ENCODE measurements at regions not wholly inside any gene's neighbourhood (a gene's known extent, or its start where the extent isn't known, plus 50 kb on each side); places are given as distances from the start of the nearest gene placed in this dataset.

DNA sequence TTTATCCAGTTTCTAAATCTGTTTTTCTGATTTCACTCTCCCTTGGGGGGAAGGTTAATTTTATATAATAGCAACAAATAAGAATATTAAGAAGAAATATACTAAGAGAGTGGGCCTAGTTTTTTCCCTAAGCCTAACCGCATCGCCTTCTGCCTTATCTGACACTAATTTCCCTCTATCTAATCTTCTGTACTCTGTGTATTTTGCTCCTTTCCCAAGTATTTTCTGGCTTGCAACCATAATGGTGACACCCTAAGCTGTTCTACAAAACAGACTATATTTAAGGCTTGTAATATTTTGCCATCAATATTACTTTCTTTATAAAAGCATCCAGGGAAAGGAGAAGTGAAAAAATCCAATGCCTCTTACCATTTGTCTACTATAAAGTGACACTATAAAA, 1168.8 kb downstream of the GALC start:
- no peak overlapping the region for H2AFZ ChIP-seq (ENCODE audit: control insufficient read depth, low read depth, low read length)
- ChIA-PET SMC1A (ENCODE audit: uncharacterized antibody, unreplicated experiment) (no interaction called here), RAD21 (ENCODE audit: unreplicated experiment) (no interaction called here), POLR2A (no interaction called here), CTCF (interaction anchor here (1.0 kb wide), 1 partner anchor 217 kb away, joined by 3 read pairs; no protein-coding TSS in a partner anchor)
- no peak overlapping the region for H3K4me3 ChIP-seq
- BruUV-seq (replicated peaks), result no TSS peak
- no peak overlapping the region for H3K9ac ChIP-seq (ENCODE audit: control insufficient read depth, insufficient read depth, low read length)
- H3K27me3 ChIP-seq (replicated peaks in 1 of 2; ENCODE audit: control insufficient read depth in 2 of 2, insufficient read depth in 2 of 2, low read length in 1 of 2), result no peaks in the 10 kb centered on the region
- H3K79me2 ChIP-seq (ENCODE audit: control insufficient read depth, insufficient read depth, low read length), result no peaks in the 10 kb centered on the region
- in situ Hi-C loops (cut with MboI) (no loop called here), intact Hi-C loops (cut with micrococcal nuclease; ENCODE audit: unreplicated experiment) (no loop called here)
- FAIRE-seq (no peak), DNase-seq (ENCODE audit: low read depth, low spot score) (no peak), ATAC-seq (no peak)
- H4K20me1 ChIP-seq (ENCODE audit: control insufficient read depth, insufficient read depth), result no peaks in the 10 kb centered on the region
- no peaks in the 10 kb centered on the region for H3K4me1 ChIP-seq (ENCODE audit: control insufficient read depth, insufficient read depth, low read length)
- TF ChIP-seq ZNF217 (IDR thresholded peaks at IDR 0.05) (no peak), MEF2B (IDR thresholded peaks at IDR 0.05; ENCODE audit: partially characterized antibody, poor library complexity, severe bottlenecking) (no peak), RELA (IDR thresholded peaks at IDR 0.05; ENCODE audit: borderline replicate concordance, partially characterized antibody) (no peak), MYC (IDR thresholded peaks at IDR 0.05; ENCODE audit: insufficient read depth, insufficient read length, insufficient replicate concordance, low read length, severe bottlenecking) (no peak), BRCA1 (IDR thresholded peaks at IDR 0.05; ENCODE audit: low read depth, low read length) (no peak), YBX1 (IDR thresholded peaks at IDR 0.05) (no peak), STAT3 (IDR thresholded peaks at IDR 0.05; ENCODE audit: low read depth, low read length) (no peak), JUND (IDR thresholded peaks at IDR 0.05; ENCODE audit: low read depth, low read length) (no peak), FOXK2 (IDR thresholded peaks at IDR 0.05) (no peak), ASH2L (IDR thresholded peaks at IDR 0.05; ENCODE audit: borderline replicate concordance, low read depth) (no peak), SMC3 (IDR thresholded peaks at IDR 0.05; ENCODE audit: borderline replicate concordance, low read length) (no peak), RCOR1 (conservative IDR thresholded peaks at IDR 0.05; ENCODE audit: low read depth, low read length) (no peak), NR2F1 (conservative IDR thresholded peaks at IDR 0.05) (no peak), EP300 (IDR thresholded peaks at IDR 0.05; ENCODE audit: borderline replicate concordance in 1 of 2, control insufficient read depth in 1 of 2, low read depth in 2 of 2, low read length in 2 of 2) (no peak), PAX8 (IDR thresholded peaks at IDR 0.05) (no peak), TAF1 (IDR thresholded peaks at IDR 0.05; ENCODE audit: borderline replicate concordance, low read depth, low read length) (no peak), SMAD5 (IDR thresholded peaks at IDR 0.05; ENCODE audit: low read depth) (no peak)
- TF ChIP-seq, protein P1, sequence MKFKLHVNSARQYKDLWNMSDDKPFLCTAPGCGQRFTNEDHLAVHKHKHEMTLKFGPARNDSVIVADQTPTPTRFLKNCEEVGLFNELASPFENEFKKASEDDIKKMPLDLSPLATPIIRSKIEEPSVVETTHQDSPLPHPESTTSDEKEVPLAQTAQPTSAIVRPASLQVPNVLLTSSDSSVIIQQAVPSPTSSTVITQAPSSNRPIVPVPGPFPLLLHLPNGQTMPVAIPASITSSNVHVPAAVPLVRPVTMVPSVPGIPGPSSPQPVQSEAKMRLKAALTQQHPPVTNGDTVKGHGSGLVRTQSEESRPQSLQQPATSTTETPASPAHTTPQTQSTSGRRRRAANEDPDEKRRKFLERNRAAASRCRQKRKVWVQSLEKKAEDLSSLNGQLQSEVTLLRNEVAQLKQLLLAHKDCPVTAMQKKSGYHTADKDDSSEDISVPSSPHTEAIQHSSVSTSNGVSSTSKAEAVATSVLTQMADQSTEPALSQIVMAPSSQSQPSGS (IDR thresholded peaks at IDR 0.05; ENCODE audit: low read length), result no peak
- TF ChIP-seq, protein P2, sequence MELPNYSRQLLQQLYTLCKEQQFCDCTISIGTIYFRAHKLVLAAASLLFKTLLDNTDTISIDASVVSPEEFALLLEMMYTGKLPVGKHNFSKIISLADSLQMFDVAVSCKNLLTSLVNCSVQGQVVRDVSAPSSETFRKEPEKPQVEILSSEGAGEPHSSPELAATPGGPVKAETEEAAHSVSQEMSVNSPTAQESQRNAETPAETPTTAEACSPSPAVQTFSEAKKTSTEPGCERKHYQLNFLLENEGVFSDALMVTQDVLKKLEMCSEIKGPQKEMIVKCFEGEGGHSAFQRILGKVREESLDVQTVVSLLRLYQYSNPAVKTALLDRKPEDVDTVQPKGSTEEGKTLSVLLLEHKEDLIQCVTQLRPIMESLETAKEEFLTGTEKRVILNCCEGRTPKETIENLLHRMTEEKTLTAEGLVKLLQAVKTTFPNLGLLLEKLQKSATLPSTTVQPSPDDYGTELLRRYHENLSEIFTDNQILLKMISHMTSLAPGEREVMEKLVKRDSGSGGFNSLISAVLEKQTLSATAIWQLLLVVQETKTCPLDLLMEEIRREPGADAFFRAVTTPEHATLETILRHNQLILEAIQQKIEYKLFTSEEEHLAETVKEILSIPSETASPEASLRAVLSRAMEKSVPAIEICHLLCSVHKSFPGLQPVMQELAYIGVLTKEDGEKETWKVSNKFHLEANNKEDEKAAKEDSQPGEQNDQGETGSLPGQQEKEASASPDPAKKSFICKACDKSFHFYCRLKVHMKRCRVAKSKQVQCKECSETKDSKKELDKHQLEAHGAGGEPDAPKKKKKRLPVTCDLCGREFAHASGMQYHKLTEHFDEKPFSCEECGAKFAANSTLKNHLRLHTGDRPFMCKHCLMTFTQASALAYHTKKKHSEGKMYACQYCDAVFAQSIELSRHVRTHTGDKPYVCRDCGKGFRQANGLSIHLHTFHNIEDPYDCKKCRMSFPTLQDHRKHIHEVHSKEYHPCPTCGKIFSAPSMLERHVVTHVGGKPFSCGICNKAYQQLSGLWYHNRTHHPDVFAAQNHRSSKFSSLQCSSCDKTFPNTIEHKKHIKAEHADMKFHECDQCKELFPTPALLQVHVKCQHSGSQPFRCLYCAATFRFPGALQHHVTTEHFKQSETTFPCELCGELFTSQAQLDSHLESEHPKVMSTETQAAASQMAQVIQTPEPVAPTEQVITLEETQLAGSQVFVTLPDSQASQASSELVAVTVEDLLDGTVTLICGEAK (IDR thresholded peaks at IDR 0.05; ENCODE audit: borderline replicate concordance), result no peak
- 81% methylated on average over 2 of the region's 2 CpGs for WGBS (ENCODE audit: insufficient coverage, insufficient replicate concordance, low lambda C conversion rate, missing lambda C conversion rate)
- no peaks in the 10 kb centered on the region for H3K36me3 ChIP-seq (ENCODE audit: control insufficient read depth in 2 of 2, insufficient read depth in 2 of 2, low read length in 1 of 2)
- no peak overlapping the region for H3K4me2 ChIP-seq (ENCODE audit: control insufficient read depth, insufficient read depth)
- H3K27ac ChIP-seq (ENCODE audit: control insufficient read depth, insufficient read depth), result no peak overlapping the region
- no peaks in the 10 kb centered on the region for H3K9me3 ChIP-seq (replicated peaks; ENCODE audit: control insufficient read depth, insufficient read depth, low read length)
